ENCODE measurements at regions not wholly inside any gene's neighbourhood (a gene's known extent, or its start where the extent isn't known, plus 50 kb on each side); places are given as distances from the start of the nearest gene placed in this dataset.
"Not testable (repeated sequence)": the region's sequence is repeated elsewhere in the genome, so short reads cannot be mapped to it uniquely, and the experiment has no call there.

DNA sequence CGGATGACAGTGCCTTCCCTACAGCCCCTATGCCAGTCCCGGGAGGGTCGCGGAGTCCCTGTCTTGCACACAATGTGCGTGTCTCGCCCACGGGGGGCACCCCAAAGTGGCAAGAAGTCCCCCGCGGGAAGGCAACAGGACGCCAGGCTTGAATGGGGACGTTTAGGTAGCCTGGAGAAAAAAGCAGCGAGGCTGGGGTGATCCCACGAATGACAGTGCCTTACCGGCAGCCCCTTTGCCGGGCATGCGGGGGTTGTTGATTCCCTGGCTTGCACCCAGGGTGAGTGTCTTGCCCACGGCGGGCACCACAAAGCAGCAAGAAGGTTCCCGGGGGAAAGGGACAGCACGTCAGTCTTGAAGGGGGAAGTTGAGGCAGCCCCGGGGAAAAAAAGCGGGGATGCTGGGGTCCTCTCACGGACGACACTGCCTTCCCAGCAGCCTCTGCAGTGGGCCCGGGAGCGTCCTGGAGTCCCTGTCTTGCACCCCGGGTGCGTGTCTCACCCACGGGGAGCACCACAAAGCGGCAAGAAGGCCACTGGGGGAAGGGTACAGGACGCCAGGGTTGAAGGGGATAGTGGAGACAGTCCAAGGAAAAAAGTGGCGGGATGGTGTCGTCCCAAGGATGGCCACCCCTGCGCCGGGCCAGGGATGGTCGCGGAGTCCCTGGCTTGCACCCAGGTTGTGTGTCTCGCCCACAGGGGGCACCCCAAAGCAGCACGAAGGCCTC lies 156.8 kb upstream of the ALG10B start:
- no peak for DNase-seq (ENCODE audit: low read depth)

GRCh38 chr12:38160318-38161122 lies 156.1 kb upstream of the ALG10B start:
- DNase-seq (ENCODE audit: low read depth), result no peak

- DNase-seq (ENCODE audit: low read depth), result no peak
Measured at GRCh38 chr12:38161123-38162000, 155.2 kb upstream of the ALG10B start.

DNA sequence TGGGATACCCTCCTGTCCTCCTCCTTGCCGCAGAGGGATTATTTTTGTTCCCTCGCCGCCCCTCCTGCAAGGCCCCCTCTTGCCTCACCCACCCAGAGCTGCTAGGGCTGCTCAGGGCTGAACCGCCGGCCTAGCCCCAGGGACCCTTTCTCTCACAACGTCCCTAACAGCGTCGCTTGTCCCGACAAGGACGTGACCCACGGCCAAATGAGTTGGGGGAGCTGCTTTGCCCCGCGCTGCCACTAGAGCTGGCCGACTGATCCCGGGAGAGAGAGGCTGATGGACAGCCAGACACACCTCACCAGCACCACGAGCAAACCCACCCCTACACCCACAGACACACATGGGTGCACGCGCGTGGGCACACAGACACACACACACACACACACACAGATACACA lies 154.6 kb upstream of the ALG10B start:
- no peak for DNase-seq (ENCODE audit: low read depth)

DNA sequence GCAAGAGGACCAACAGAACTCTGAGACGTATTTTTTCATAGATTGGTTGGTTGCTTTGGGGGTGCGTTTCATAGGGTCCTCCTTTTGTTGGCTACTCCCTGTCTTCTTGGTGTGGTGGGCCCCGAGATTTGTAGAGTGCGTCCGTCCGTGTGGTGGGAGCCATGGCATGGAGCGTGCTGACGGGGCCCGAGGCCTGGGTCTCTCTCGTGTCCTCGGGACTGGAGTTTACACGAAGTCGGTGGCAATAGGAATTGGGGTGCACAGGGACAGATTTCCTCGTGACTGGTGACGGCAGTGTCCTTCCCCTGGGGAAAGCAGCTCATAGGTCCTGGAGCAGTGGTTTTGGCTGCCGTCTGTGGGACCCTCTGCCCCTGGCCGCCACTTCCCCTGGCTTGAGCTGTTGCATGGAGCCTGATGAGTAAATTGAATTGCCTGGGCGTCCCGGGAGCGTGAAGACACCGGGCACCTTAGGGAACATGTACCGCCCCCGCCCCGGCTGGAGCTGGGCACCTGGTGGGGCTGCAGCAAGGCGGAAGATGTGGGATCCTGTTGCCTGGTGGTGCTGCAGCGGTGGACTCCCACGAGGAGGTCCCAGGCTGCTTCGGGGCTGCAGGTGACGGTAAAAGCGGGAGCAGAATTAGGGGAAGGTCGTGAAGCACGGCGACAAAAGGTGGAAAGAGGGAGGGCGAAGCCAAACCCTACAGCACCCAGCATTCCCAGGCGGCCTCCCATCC lies 153.7 kb upstream of the ALG10B start:
- DNase-seq (ENCODE audit: low read depth), result no peak

GRCh38 chr12:38163442-38163801 lies 153.2 kb upstream of the ALG10B start:
- no peak for DNase-seq (ENCODE audit: low read depth)

GRCh38 chr12:38166225-38166624 lies 150.3 kb upstream of the ALG10B start:
- no peak for DNase-seq (ENCODE audit: low read depth)

DNA sequence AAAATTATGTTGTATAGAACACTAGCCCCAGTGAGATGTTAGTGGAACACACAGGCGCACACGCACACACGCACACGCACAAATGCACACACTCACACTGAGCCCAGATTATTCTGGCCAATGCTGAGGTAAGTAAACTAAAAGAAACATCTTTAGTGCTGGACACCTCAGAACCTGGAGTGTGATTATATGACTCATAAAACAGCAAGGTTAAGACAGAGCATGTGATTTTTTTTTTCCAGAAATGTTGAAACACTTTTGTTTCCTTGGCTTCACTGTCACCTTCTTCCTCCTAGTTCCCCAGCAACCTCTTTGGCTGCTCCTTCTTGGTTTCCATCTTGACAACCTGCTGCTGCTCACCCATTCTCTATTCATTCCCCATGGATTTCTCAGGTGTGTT lies 141.0 kb upstream of the ALG10B start:
- DNase-seq (ENCODE audit: low read depth), result no peak

- DNase-seq (ENCODE audit: low read depth), result not testable (repeated sequence)
Measured at GRCh38 chr12:38183617-38184016, 133.0 kb upstream of the ALG10B start.

GRCh38 chr12:38197286-38197685 lies 119.3 kb upstream of the ALG10B start:
- DNase-seq (ENCODE audit: low read depth), result not testable (repeated sequence)

GRCh38 chr12:38201461-38202276 lies 114.9 kb upstream of the ALG10B start:
- no peak for DNase-seq (ENCODE audit: low read depth)

DNA sequence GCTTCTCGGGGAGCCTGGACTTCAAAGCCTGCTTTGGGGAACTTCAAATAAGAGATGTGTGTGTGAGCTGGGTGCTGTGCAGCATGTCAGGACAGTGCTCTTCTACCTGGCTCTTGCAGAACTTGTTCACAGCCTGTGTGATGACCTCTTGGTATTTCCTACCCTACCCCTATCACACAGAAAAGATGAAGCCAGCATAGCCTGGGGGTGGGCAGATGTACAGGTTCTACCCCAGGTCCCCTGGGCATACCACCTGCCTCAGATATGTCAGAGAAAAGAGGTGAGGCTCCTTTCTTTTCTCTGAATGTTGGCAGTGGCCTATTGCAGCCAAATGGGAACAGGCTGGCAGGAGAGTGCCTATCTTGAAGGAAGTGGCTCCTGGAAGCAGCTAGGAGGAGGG lies 111.7 kb upstream of the ALG10B start:
- no peak for DNase-seq (ENCODE audit: low read depth)

GRCh38 chr12:38222011-38222410 lies 94.6 kb upstream of the ALG10B start:
- no peak for DNase-seq (ENCODE audit: low read depth)

- DNase-seq (ENCODE audit: low read depth), result not testable (repeated sequence)
Measured at GRCh38 chr12:38238328-38238727, 78.2 kb upstream of the ALG10B start.

DNA sequence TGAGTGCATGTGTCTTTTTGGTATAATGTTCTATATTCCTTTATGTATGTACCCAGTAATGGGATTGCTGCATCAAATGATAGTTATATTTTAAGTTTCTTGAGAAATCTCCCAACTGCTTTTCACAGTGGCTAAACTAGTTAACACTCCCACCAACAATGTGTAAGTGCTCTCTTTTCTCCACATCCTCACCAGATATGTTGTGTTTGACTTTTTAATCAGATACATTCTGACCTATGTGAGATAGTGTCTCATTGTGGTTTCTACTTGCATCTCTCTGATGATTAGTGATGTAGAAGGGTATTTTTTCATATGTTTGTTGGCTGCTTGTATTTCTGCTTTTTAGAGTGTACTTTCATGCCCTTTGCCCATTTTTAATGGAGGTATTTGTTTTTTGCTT lies 62.8 kb upstream of the ALG10B start:
- DNase-seq (ENCODE audit: low read depth), result no peak

DNA sequence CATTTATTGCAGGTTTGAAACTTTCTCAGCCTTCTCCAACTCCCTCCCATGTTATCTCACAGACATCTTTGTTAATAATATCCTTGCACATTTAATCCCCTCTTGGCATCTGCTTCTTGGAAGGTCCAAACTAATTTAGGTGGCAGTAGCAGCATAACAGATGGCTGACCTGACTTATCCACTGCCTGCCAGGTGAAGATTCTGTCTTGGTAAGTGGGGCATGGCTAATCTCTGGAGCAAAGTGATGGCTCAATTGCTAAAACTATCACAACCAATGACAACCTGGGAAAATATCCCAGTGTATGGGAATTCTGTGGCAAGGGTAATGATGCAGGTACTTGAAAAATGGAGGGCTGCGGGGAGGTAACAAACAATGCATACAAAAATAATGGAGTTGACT lies 58.2 kb upstream of the ALG10B start:
- DNase-seq (ENCODE audit: low read depth), result no peak
